ENCODE measurements at regions not wholly inside any gene's neighbourhood (a gene's known extent, or its start where the extent isn't known, plus 50 kb on each side); places are given as distances from the start of the nearest gene placed in this dataset.

GRCh38 chr6:22752522-22752921, 183.2 kb downstream of the HDGFL1 start:
- TF ChIP-seq POLR2A (IDR thresholded peaks at IDR 0.05) (no peak), CTCF (IDR thresholded peaks at IDR 0.05) (no peak)
